Sigmoid colon (tissue), 6 donors: ENCODE measurements at regions not wholly inside any gene's neighbourhood (a gene's known extent, or its start where the extent isn't known, plus 50 kb on each side); places are given as distances from the start of the nearest gene placed in this dataset.

Experiments
- DNase-seq: peaks from one replicate; pipeline ENCODE4 v3.0.0-alpha.2; 2019
- H3K27ac ChIP-seq, 4 donors: fragments of 200-600 bp; sonication (generic); one replicate each; pipeline ENCODE4 v1.5.1; 2016 to 2019; ENCODE audit warnings: mild to moderate bottlenecking in 1 of 4
- H3K27me3 ChIP-seq, 3 donors: fragments of 200-600 bp; sonication (generic); one replicate each; pipeline ENCODE4 v1.5.1; 2019; ENCODE audit warnings: mild to moderate bottlenecking in 1 of 3
- H3K36me3 ChIP-seq, 4 donors: fragments of 200-600 bp; sonication (generic); one replicate each; pipeline ENCODE4 v1.5.1; 2016 to 2019
- H3K4me1 ChIP-seq, 4 donors: fragments of 200-600 bp; sonication (generic); one replicate each; pipeline ENCODE4 v1.5.1; 2017 to 2019
- H3K4me3 ChIP-seq, 4 donors: fragments of 200-600 bp; sonication (generic); one replicate each; pipeline ENCODE4 v1.5.1; 2017 to 2019; ENCODE audit warnings: mild to moderate bottlenecking in 2 of 4, moderate library complexity in 1 of 4
- H3K9me3 ChIP-seq, 4 donors: fragments of 200-600 bp in 3 of 4; sonication (generic) in 3 of 4; one replicate each; pipeline versions ENCODE4 v1.5.1 to v1.6.1; 2013 to 2019
- CTCF ChIP-seq, 4 experiments: fragments of 450-650 bp in 3 of 4; fragments of 200-600 bp in 1 of 4; IDR thresholded peaks; one replicate each; pipeline ENCODE4 v1.5.1; 2016 to 2019; ENCODE audit warnings: antibody characterized with exemption in 4 of 4, mild to moderate bottlenecking in 3 of 4, moderate library complexity in 2 of 4
- EP300 ChIP-seq, 4 donors: sonication (generic); formaldehyde crosslinking; IDR thresholded peaks; one replicate each; pipeline ENCODE4 v1.6.1; 2017; ENCODE audit warnings: antibody characterized with exemption in 4 of 4
- POLR2A ChIP-seq, 2 donors: fragments of 450-650 bp; IDR thresholded peaks; one replicate each; pipeline ENCODE4 v1.6.1; 2016; ENCODE audit warnings: antibody characterized with exemption in 2 of 2, mild to moderate bottlenecking in 2 of 2, moderate library complexity in 2 of 2
- POLR2AphosphoS5 ChIP-seq, 4 donors: sonication (generic); formaldehyde crosslinking; IDR thresholded peaks; one replicate each; pipeline ENCODE4 v1.6.1; 2017; ENCODE audit warnings: antibody characterized with exemption in 4 of 4
- WGBS, 2 donors: extraction: QIAGEN DNeasy Blood & Tissue Kit; methylation state at CpG; one replicate each; pipeline ENCODE4 v1.1.7; 2013; 5-methylcytosine and 5-hydroxymethylcytosine counted together
- intact Hi-C: fragments of 100-400 bp; cut with DNase I; formaldehyde crosslinking; loops from one replicate; pipeline ENCODE4 v1.15.1; 2023
- donor health status: healthy with polysubstance abuse.
- donor health status: healthy.

- Histone ChIP-seq H3K4me1 (peaks cover 0 to 32% (median 28%) of the 10 kb centered on the region in 4 donors), H3K27me3 (no peaks in the 10 kb centered on the region), H3K4me3 (no peak overlapping the region), H3K36me3 (no peaks in the 10 kb centered on the region), H3K27ac (no peak overlapping the region), H3K9me3 (no peaks in the 10 kb centered on the region)
- DNase-seq: no peak
- intact Hi-C loops: no loop called here
- TF ChIP-seq CTCF (IDR thresholded peaks at IDR 0.05) (no peak), POLR2A (IDR thresholded peaks at IDR 0.05) (no peak), EP300 (IDR thresholded peaks at IDR 0.05) (no peak), POLR2AphosphoS5 (IDR thresholded peaks at IDR 0.05) (no peak)
- WGBS, 2 donors: 67 to 71% methylated on average over 2 of the region's 2 CpGs
Measured at GRCh38 chr5:113809626-113810025, 296.1 kb downstream of the YTHDC2 start.

GRCh38 chr5:113813466-113813865 is 300.0 kb downstream of the YTHDC2 start:
- H3K36me3 ChIP-seq: no peaks in the 10 kb centered on the region
- no peak overlapping the region for H3K4me3 ChIP-seq
- TF ChIP-seq POLR2AphosphoS5 (IDR thresholded peaks at IDR 0.05): no peak
- no peak for TF ChIP-seq CTCF (IDR thresholded peaks at IDR 0.05)
- no peak for TF ChIP-seq POLR2A (IDR thresholded peaks at IDR 0.05)
- no peak for TF ChIP-seq EP300 (IDR thresholded peaks at IDR 0.05)
- no peaks in the 10 kb centered on the region for H3K9me3 ChIP-seq
- H3K27me3 ChIP-seq: no peaks in the 10 kb centered on the region
- DNase-seq: no peak
- no peak overlapping the region for H3K27ac ChIP-seq
- intact Hi-C loops: no loop called here
- H3K4me1 ChIP-seq: peaks cover 0 to 6% (median 4%) of the 10 kb centered on the region in 4 donors

- no peaks in the 10 kb centered on the region for H3K36me3 ChIP-seq
- no peak overlapping the region for H3K27ac ChIP-seq
- intact Hi-C loops: no loop called here
- 74 to 89% methylated on average over 3 of the region's 3 CpGs for WGBS, 2 donors
- no peak for DNase-seq
- no peaks in the 10 kb centered on the region for H3K4me1 ChIP-seq
- H3K4me3 ChIP-seq: no peak overlapping the region
- TF ChIP-seq POLR2A (IDR thresholded peaks at IDR 0.05) (no peak), CTCF (IDR thresholded peaks at IDR 0.05) (no peak), POLR2AphosphoS5 (IDR thresholded peaks at IDR 0.05) (no peak), EP300 (IDR thresholded peaks at IDR 0.05) (no peak)
- no peaks in the 10 kb centered on the region for H3K9me3 ChIP-seq
- no peaks in the 10 kb centered on the region for H3K27me3 ChIP-seq
Measured at GRCh38 chr5:113817683-113818082, 304.2 kb downstream of the YTHDC2 start.

DNA sequence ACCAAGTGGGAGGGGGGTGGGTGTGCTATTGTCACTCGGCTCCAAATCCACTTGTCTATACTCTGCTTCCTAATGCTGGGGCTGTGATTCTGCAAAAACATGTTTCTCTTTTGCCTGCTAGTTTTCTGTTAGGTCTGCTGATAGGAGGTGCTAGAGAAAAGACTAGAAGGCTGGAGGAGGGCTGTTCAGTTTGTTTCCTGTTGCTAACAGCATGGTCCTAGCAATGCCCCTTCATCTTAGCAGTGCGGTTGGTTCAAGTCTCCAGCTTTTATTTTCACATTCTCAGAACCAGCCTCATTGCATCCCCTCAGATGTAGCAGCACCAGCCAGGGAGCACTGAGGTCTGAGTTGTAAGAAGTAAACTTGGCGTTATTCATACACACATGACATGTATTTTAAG is 310.2 kb downstream of the YTHDC2 start:
- DNase-seq: no peak
- TF ChIP-seq EP300 (IDR thresholded peaks at IDR 0.05): no peak
- no peak for TF ChIP-seq POLR2A (IDR thresholded peaks at IDR 0.05)
- TF ChIP-seq POLR2AphosphoS5 (IDR thresholded peaks at IDR 0.05): no peak
- no peak for TF ChIP-seq CTCF (IDR thresholded peaks at IDR 0.05)
- 56 to 67% methylated on average over 3 of the region's 3 CpGs for WGBS, 2 donors
- no peaks in the 10 kb centered on the region for H3K36me3 ChIP-seq
- no peak overlapping the region for H3K4me3 ChIP-seq
- H3K4me1 ChIP-seq: no peaks in the 10 kb centered on the region
- intact Hi-C loops: no loop called here
- H3K9me3 ChIP-seq: no peaks in the 10 kb centered on the region
- H3K27me3 ChIP-seq: no peaks in the 10 kb centered on the region
- no peak overlapping the region for H3K27ac ChIP-seq

DNA sequence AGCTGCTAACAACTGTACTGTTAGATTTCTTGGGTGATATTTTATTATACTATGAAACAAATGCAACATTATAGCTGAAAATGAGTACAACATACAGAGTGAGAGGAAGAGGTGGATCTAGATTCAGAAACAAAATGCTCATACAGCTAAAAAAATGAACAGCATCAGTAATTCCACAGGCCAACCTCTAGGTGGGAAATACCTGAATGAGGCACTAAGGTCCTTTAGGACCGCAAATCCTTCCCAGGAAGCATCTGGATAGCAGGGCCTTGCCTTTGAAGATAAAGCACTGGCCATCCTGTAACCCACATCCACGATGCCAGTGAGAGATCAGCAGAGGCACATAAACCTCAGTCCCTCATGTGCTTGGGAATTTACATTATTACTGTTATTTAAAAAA is 310.8 kb downstream of the YTHDC2 start:
- 55 to 61% methylated on average over 2 of the region's 2 CpGs for WGBS, 2 donors

More for the DNA sequence above, 310.8 kb downstream of the YTHDC2 start:
- no peaks in the 10 kb centered on the region for H3K36me3 ChIP-seq
- H3K4me3 ChIP-seq: no peak overlapping the region
- H3K9me3 ChIP-seq: no peaks in the 10 kb centered on the region
- no peak for DNase-seq
- H3K4me1 ChIP-seq: no peaks in the 10 kb centered on the region
- H3K27me3 ChIP-seq: no peaks in the 10 kb centered on the region
- no peak overlapping the region for H3K27ac ChIP-seq
- TF ChIP-seq POLR2A (IDR thresholded peaks at IDR 0.05): no peak
- no peak for TF ChIP-seq EP300 (IDR thresholded peaks at IDR 0.05)
- no peak for TF ChIP-seq POLR2AphosphoS5 (IDR thresholded peaks at IDR 0.05)
- no peak for TF ChIP-seq CTCF (IDR thresholded peaks at IDR 0.05)
- intact Hi-C loops: no loop called here
